WTC11 (cell line): ENCODE measurements at regions not wholly inside any gene's neighbourhood (a gene's known extent, or its start where the extent isn't known, plus 50 kb on each side); places are given as distances from the start of the nearest gene placed in this dataset.
"Not testable (repeated sequence)": the region's sequence is repeated elsewhere in the genome, so short reads cannot be mapped to it uniquely, and the experiment has no call there.

ENCODE experiments used
- ATAC-seq: fragments of 200-7000 bp; cut with Tn5 transposase; 2 replicates; pipeline ENCODE4 v1.10.0; 2021; ENCODE audit warnings: mild to moderate bottlenecking, moderate library complexity
- CTCF ChIA-PET: fragments of 300-600 bp; sonication (Branson Sonifier 250); formaldehyde crosslinking; loops from one replicate; lab custom pipeline; 2021; ENCODE audit warnings: antibody characterized with exemption; lab: Charles Lee
- POLR2A ChIA-PET: fragments of 350-600 bp; sonication (Branson Sonifier 250); formaldehyde crosslinking; loops from one replicate; lab custom pipeline; 2021; ENCODE audit warnings: antibody characterized with exemption; lab: Charles Lee
- DNase-seq: peaks from one replicate; pipeline ENCODE4 v3.0.0; 2021; ENCODE audit warnings: low spot score
- H3K27ac Mint-ChIP-seq: 2 replicates; pipeline ENCODE4 v1.8.0; 2021; ENCODE audit warnings: mixed read lengths
- H3K27me3 Mint-ChIP-seq: 2 replicates; pipeline ENCODE4 v1.8.0; 2021; ENCODE audit warnings: low read depth, mild to moderate bottlenecking, moderate library complexity, mixed read lengths
- H3K36me3 Mint-ChIP-seq: 2 replicates; pipeline ENCODE4 v1.8.0; 2021; ENCODE audit warnings: mixed read lengths
- H3K4me1 Mint-ChIP-seq: 2 replicates; pipeline ENCODE4 v1.8.0; 2022; ENCODE audit warnings: mixed read lengths
- H3K4me3 Mint-ChIP-seq: 2 replicates; pipeline ENCODE4 v1.8.0; 2021; ENCODE audit warnings: mild to moderate bottlenecking, moderate library complexity, mixed read lengths
- H3K9me3 Mint-ChIP-seq: 2 replicates; pipeline ENCODE4 v1.8.0; 2021; ENCODE audit warnings: mixed read lengths
- FOXP1 ChIP-seq: sonication (generic); formaldehyde crosslinking; IDR thresholded peaks from 2 replicates; pipeline ENCODE4 v1.8.0; 2022; ENCODE audit warnings: missing genetic modification reagents, mild to moderate bottlenecking, moderate library complexity, borderline replicate concordance
- IRF2 ChIP-seq: sonication (generic); formaldehyde crosslinking; IDR thresholded peaks from 2 replicates; pipeline ENCODE4 v1.8.0; 2022; ENCODE audit warnings: low read depth, missing genetic modification reagents, borderline replicate concordance
- JAZF1 ChIP-seq: fragments of 250-450 bp; sonication (Bioruptor Pico); IDR thresholded peaks from 2 replicates; pipeline ENCODE4 v1.9.0; 2021; ENCODE audit warnings: moderate library complexity, mild to moderate bottlenecking, inconsistent platforms
- ZNF317 ChIP-seq: sonication (generic); formaldehyde crosslinking; IDR thresholded peaks from 2 replicates; pipeline ENCODE4 v1.8.1; 2023; ENCODE audit warnings: low read depth, mild to moderate bottlenecking, moderate library complexity, missing genetic modification reagents, borderline replicate concordance
- TF ChIP-seq, protein P1 (sequence below): fragments of 250-450 bp; sonication (Bioruptor Pico); IDR thresholded peaks from 2 replicates; pipeline ENCODE4 v1.9.0; 2021; ENCODE audit warnings: moderate library complexity, mild to moderate bottlenecking, inconsistent platforms, borderline replicate concordance
- TF ChIP-seq, protein P2 (sequence below): sonication (generic); formaldehyde crosslinking; conservative IDR thresholded peaks from 2 replicates; pipeline ENCODE4 v1.8.1; 2022; ENCODE audit warnings: mild to moderate bottlenecking, missing genetic modification reagents
- TF ChIP-seq, protein P3 (sequence below): sonication (generic); formaldehyde crosslinking; IDR thresholded peaks from 2 replicates; pipeline ENCODE4 v1.8.1; 2023; ENCODE audit warnings: mild to moderate bottlenecking, missing genetic modification reagents, moderate library complexity
- TF ChIP-seq, protein P4 (sequence below): sonication (generic); formaldehyde crosslinking; IDR thresholded peaks from 2 replicates; pipeline ENCODE4 v1.8.1; 2023; ENCODE audit warnings: mild to moderate bottlenecking, missing genetic modification reagents, borderline replicate concordance
- TF ChIP-seq, protein P5 (sequence below): fragments of 200-600 bp; IDR thresholded peaks from 2 replicates; pipeline ENCODE4 v1.8.0; 2022; ENCODE audit warnings: antibody characterized with exemption
- TF ChIP-seq, protein P6 (sequence below): fragments of 250-450 bp; sonication (Bioruptor Pico); conservative IDR thresholded peaks from 2 replicates; pipeline ENCODE4 v1.9.0; 2021; ENCODE audit warnings: mild to moderate bottlenecking
- TF ChIP-seq, protein P7 (sequence below): sonication (generic); formaldehyde crosslinking; IDR thresholded peaks from 2 replicates; pipeline ENCODE4 v1.8.1; 2022; ENCODE audit warnings: low read depth, missing genetic modification reagents, borderline replicate concordance

DNA sequence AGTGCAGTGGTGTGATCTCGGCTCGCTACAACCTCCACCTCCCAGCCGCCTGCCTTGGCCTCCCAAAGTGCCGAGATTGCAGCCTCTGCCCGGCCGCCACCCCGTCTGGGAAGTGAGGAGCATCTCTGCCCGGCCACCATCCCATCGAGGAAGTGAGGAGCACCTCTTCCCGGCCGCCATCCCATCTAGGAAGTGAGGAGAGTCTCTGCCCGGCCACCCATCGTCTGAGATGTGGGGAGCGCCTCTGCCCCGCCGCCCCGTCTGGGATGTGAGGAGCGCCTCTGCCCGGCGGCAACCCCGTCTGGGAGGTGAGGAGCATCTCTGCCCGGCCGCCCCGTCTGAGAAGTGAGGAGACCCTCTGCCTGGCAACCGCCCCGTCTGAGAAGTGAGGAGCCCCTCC lies 88.5 kb upstream of the DCAF12L1 start:
- H3K27me3 Mint-ChIP-seq, H3K4me1 Mint-ChIP-seq, ATAC-seq, H3K9me3 Mint-ChIP-seq, H3K27ac Mint-ChIP-seq, CTCF ChIA-PET, H3K36me3 Mint-ChIP-seq, H3K4me3 Mint-ChIP-seq, POLR2A ChIA-PET, DNase-seq: not testable (repeated sequence)

DNA sequence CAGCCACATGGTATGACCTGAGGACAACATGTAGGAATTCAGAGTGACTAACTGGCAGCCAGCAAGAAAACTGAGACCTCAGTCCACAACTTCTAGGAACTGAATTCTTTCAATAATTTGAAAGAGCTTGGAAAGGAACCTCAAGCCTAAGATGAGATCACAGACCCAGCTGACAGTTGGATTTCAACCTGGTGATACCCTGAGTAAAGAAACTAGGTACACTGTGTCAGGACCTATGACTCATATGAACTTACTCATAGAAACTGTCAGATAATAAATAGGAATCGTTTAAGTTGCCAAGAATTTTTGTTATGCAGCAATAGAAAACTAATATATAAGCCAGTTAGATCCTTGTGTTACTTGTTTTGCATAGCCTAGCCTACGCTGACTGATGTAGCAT lies 102.4 kb upstream of the DCAF12L1 start:
- peaks cover 4% of the 10 kb centered on the region; the same call in 1 of the 2 replicates for H3K4me1 Mint-ChIP-seq
- no peak for DNase-seq
- no peak overlapping the region for H3K27ac Mint-ChIP-seq
- ChIA-PET CTCF (no interaction called here), POLR2A (no interaction called here)
- H3K9me3 Mint-ChIP-seq, result no peaks in the 10 kb centered on the region
- no peak overlapping the region for H3K4me3 Mint-ChIP-seq
- TF ChIP-seq, protein P1, sequence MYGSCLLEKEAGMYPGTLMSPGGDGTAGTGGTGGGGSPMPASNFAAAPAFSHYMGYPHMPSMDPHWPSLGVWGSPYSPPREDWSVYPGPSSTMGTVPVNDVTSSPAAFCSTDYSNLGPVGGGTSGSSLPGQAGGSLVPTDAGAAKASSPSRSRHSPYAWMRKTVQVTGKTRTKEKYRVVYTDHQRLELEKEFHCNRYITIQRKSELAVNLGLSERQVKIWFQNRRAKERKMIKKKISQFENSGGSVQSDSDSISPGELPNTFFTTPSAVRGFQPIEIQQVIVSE (CRISPR knock-in tag), result no peak
- no peak for TF ChIP-seq JAZF1 (CRISPR knock-in tag)
- TF ChIP-seq, protein P2, sequence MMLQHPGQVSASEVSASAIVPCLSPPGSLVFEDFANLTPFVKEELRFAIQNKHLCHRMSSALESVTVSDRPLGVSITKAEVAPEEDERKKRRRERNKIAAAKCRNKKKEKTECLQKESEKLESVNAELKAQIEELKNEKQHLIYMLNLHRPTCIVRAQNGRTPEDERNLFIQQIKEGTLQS (CRISPR knock-in tag), result no peak
- TF ChIP-seq, protein P3, sequence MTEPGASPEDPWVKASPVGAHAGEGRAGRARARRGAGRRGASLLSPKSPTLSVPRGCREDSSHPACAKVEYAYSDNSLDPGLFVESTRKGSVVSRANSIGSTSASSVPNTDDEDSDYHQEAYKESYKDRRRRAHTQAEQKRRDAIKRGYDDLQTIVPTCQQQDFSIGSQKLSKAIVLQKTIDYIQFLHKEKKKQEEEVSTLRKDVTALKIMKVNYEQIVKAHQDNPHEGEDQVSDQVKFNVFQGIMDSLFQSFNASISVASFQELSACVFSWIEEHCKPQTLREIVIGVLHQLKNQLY (CRISPR knock-in tag), result no peak
- TF ChIP-seq, protein P4, sequence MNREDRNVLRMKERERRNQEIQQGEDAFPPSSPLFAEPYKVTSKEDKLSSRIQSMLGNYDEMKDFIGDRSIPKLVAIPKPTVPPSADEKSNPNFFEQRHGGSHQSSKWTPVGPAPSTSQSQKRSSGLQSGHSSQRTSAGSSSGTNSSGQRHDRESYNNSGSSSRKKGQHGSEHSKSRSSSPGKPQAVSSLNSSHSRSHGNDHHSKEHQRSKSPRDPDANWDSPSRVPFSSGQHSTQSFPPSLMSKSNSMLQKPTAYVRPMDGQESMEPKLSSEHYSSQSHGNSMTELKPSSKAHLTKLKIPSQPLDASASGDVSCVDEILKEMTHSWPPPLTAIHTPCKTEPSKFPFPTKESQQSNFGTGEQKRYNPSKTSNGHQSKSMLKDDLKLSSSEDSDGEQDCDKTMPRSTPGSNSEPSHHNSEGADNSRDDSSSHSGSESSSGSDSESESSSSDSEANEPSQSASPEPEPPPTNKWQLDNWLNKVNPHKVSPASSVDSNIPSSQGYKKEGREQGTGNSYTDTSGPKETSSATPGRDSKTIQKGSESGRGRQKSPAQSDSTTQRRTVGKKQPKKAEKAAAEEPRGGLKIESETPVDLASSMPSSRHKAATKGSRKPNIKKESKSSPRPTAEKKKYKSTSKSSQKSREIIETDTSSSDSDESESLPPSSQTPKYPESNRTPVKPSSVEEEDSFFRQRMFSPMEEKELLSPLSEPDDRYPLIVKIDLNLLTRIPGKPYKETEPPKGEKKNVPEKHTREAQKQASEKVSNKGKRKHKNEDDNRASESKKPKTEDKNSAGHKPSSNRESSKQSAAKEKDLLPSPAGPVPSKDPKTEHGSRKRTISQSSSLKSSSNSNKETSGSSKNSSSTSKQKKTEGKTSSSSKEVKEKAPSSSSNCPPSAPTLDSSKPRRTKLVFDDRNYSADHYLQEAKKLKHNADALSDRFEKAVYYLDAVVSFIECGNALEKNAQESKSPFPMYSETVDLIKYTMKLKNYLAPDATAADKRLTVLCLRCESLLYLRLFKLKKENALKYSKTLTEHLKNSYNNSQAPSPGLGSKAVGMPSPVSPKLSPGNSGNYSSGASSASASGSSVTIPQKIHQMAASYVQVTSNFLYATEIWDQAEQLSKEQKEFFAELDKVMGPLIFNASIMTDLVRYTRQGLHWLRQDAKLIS (CRISPR knock-in tag), result no peak
- ATAC-seq, result no peak
- no peaks in the 10 kb centered on the region for H3K36me3 Mint-ChIP-seq
- no peaks in the 10 kb centered on the region; the same call in 1 of the 2 replicates for H3K27me3 Mint-ChIP-seq

DNA sequence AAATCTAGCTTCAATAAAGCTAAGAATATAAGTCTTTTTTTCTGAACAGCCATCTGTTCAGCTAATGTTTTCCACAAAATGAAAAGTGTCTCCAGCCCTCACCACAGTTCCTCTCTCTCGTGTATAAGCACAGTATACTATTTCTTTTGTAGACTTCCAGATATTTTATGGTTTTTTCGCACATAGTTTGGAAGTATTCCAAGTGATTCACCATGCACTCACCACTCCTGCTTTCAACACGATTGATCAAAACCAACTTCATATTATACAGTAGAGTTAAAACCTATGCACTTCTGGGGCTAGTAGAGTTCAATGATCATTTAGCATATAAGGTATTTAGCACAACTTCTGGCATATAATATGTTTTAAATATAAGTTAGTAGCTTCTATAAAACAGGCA lies 105.8 kb upstream of the DCAF12L1 start:
- POLR2A ChIA-PET, result no interaction called here
- DNase-seq, result no peak
- no peaks in the 10 kb centered on the region for H3K27me3 Mint-ChIP-seq
- no peak for TF ChIP-seq FOXP1 (CRISPR knock-in tag)
- TF ChIP-seq, protein P5, sequence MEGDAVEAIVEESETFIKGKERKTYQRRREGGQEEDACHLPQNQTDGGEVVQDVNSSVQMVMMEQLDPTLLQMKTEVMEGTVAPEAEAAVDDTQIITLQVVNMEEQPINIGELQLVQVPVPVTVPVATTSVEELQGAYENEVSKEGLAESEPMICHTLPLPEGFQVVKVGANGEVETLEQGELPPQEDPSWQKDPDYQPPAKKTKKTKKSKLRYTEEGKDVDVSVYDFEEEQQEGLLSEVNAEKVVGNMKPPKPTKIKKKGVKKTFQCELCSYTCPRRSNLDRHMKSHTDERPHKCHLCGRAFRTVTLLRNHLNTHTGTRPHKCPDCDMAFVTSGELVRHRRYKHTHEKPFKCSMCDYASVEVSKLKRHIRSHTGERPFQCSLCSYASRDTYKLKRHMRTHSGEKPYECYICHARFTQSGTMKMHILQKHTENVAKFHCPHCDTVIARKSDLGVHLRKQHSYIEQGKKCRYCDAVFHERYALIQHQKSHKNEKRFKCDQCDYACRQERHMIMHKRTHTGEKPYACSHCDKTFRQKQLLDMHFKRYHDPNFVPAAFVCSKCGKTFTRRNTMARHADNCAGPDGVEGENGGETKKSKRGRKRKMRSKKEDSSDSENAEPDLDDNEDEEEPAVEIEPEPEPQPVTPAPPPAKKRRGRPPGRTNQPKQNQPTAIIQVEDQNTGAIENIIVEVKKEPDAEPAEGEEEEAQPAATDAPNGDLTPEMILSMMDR, result no peak
- TF ChIP-seq, protein P6, sequence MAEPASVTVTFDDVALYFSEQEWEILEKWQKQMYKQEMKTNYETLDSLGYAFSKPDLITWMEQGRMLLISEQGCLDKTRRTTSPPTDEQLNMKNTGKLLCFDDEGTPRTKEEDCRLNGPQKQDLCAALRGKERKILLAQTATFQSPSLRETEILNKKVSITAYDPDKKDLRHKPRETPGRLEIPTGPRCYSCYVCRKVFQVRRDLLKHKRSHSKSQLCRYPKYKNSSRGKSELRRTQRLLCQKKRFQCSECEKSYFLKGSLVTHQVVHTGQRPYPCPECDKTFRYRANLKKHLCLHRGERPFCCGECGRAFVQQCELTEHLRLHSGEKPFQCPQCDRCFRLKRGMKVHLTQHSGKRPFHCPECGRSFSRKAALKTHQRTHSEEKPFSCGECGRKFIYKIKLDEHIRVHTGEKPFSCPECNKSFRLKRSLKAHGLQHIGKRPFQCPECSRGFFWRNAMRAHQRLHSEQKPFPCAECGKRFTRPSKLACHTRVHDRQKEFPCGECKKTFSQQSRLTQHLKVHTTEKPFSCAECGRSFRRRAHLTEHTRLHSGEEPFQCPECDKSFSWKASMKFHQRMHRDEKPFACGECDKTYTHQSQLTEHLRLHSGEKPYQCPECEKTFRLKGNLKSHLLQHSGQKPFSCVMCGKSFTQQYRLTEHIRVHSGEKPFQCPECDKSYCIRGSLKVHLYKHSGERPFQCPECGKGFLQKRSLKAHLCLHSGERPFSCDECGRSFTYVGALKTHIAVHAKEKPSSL (CRISPR knock-in tag), result no peak
- TF ChIP-seq, protein P7, sequence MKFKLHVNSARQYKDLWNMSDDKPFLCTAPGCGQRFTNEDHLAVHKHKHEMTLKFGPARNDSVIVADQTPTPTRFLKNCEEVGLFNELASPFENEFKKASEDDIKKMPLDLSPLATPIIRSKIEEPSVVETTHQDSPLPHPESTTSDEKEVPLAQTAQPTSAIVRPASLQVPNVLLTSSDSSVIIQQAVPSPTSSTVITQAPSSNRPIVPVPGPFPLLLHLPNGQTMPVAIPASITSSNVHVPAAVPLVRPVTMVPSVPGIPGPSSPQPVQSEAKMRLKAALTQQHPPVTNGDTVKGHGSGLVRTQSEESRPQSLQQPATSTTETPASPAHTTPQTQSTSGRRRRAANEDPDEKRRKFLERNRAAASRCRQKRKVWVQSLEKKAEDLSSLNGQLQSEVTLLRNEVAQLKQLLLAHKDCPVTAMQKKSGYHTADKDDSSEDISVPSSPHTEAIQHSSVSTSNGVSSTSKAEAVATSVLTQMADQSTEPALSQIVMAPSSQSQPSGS (CRISPR knock-in tag), result no peak
- TF ChIP-seq ZNF317 (CRISPR knock-in tag), result no peak
- TF ChIP-seq IRF2, result no peak
- TF ChIP-seq, protein P3 (CRISPR knock-in tag), result no peak
- TF ChIP-seq, all 79 proteins: peak for 0
- no peak for ATAC-seq
- Mint-ChIP-seq H3K36me3 (no peaks in the 10 kb centered on the region), H3K9me3 (no peaks in the 10 kb centered on the region), H3K4me3 (no peak overlapping the region), H3K27ac (no peak overlapping the region), H3K4me1 (no peaks in the 10 kb centered on the region)
- CTCF ChIA-PET, result no interaction called here
